ENCODE measurements at regions not wholly inside any gene's neighbourhood (a gene's known extent, or its start where the extent isn't known, plus 50 kb on each side); places are given as distances from the start of the nearest gene placed in this dataset.

- TF ChIP-seq ZNF780A (CRISPR knock-in tag; IDR thresholded peaks at IDR 0.05), result no peak
- no peak for TF ChIP-seq ZFAT (CRISPR knock-in tag; conservative IDR thresholded peaks at IDR 0.05)
- TF ChIP-seq SMARCE1 (IDR thresholded peaks at IDR 0.05; ENCODE audit: borderline replicate concordance), result no peak
- TF ChIP-seq, protein P1, sequence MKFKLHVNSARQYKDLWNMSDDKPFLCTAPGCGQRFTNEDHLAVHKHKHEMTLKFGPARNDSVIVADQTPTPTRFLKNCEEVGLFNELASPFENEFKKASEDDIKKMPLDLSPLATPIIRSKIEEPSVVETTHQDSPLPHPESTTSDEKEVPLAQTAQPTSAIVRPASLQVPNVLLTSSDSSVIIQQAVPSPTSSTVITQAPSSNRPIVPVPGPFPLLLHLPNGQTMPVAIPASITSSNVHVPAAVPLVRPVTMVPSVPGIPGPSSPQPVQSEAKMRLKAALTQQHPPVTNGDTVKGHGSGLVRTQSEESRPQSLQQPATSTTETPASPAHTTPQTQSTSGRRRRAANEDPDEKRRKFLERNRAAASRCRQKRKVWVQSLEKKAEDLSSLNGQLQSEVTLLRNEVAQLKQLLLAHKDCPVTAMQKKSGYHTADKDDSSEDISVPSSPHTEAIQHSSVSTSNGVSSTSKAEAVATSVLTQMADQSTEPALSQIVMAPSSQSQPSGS (CRISPR knock-in tag; IDR thresholded peaks at IDR 0.05), result no peak
- TF ChIP-seq HDAC6 (IDR thresholded peaks at IDR 0.05; ENCODE audit: low read depth, low read length), result no peak
- TF ChIP-seq HHEX (CRISPR knock-in tag; IDR thresholded peaks at IDR 0.05), result 0 out of 2 replicates have a peak, but pooled peaks have one; percentile 33
- no peak for TF ChIP-seq AKAP8 (CRISPR knock-in tag; IDR thresholded peaks at IDR 0.05)
- TF ChIP-seq ZNF207 (IDR thresholded peaks at IDR 0.05; ENCODE audit: borderline replicate concordance), result no peak
- TF ChIP-seq MNT (IDR thresholded peaks at IDR 0.05), result no peak
- TF ChIP-seq THAP11 (CRISPR knock-in tag; IDR thresholded peaks at IDR 0.05), result no peak
- TF ChIP-seq KDM6A (CRISPR knock-in tag; IDR thresholded peaks at IDR 0.05; ENCODE audit: low read depth), result no peak
- TF ChIP-seq FOXC1 (CRISPR knock-in tag; IDR thresholded peaks at IDR 0.05; ENCODE audit: borderline replicate concordance), result 0 out of 2 replicates have a peak, but pooled peaks have one; percentile 38
- TF ChIP-seq NFIC (IDR thresholded peaks at IDR 0.05; ENCODE audit: low read length), result peak; percentile 35; the same call in 1 of the 2 replicates
Measured at GRCh38 chr6:8639928-8640649, 204.7 kb upstream of the SLC35B3 start (continued).

All from HepG2 (cell line).